Astrocyte (in vitro differentiated cells and primary cell): ENCODE measurements at regions not wholly inside any gene's neighbourhood (a gene's known extent, or its start where the extent isn't known, plus 50 kb on each side); places are given as distances from the start of the nearest gene placed in this dataset.

Experiments used
- DNase-seq: peaks from one replicate; pipeline ENCODE4 v3.0.0-alpha.2; 2010; ENCODE audit warnings: low read depth
- FAIRE-seq: peaks from 2 replicates; lab custom pipeline; 2011; peaks lifted over from hg19 to GRCh38; lab: Jason Lieb, UNC
- H2AFZ ChIP-seq: 2 replicates; pipeline ENCODE4 v1.6.0; 2012; ENCODE audit warnings: low read depth, low read length, inconsistent platforms
- H3K27ac ChIP-seq: 2 replicates; pipeline ENCODE4 v1.5.1; 2011; ENCODE audit warnings: low read depth, low read length, inconsistent platforms
- H3K27me3 ChIP-seq: 2 replicates; pipeline ENCODE4 v1.6.0; 2011; ENCODE audit warnings: low read length, inconsistent platforms; ENCODE audit not compliant: insufficient read depth
- H3K36me3 ChIP-seq: 2 replicates; pipeline ENCODE4 v1.5.1; 2011; ENCODE audit warnings: low read length, inconsistent platforms; ENCODE audit not compliant: insufficient read depth
- H3K4me1 ChIP-seq: 2 replicates; pipeline ENCODE4 v1.5.1; 2011; ENCODE audit warnings: low read length, inconsistent platforms; ENCODE audit not compliant: insufficient read depth
- H3K4me2 ChIP-seq: 2 replicates; pipeline ENCODE4 v1.6.0; 2012; ENCODE audit warnings: low read length, inconsistent platforms
- H3K4me3 ChIP-seq: 2 replicates; pipeline ENCODE4 v1.5.1; 2011; ENCODE audit warnings: low read depth, mild to moderate bottlenecking, low read length, inconsistent platforms; ENCODE audit not compliant: insufficient read depth
- H3K79me2 ChIP-seq: 2 replicates; pipeline ENCODE4 v1.6.0; 2012; ENCODE audit warnings: mild to moderate bottlenecking, low read length, inconsistent platforms; ENCODE audit not compliant: insufficient read depth
- H3K9ac ChIP-seq: 2 replicates; pipeline ENCODE4 v1.6.0; 2012; ENCODE audit warnings: mild to moderate bottlenecking, low read length, inconsistent platforms
- H3K9me3 ChIP-seq: 2 replicates; pipeline ENCODE4 v1.5.1; 2012; ENCODE audit warnings: low read depth, mild to moderate bottlenecking, low read length, inconsistent platforms; ENCODE audit not compliant: insufficient read depth
- H4K20me1 ChIP-seq: 2 replicates; pipeline ENCODE4 v1.6.0; 2012; ENCODE audit warnings: low read length, inconsistent platforms; ENCODE audit not compliant: insufficient read depth
- H3K27ac Mint-ChIP-seq: one replicate; pipeline ENCODE4 v1.8.0; 2021; ENCODE audit warnings: mild to moderate bottlenecking, mixed read lengths; ENCODE audit not compliant: unreplicated experiment
- H3K27me3 Mint-ChIP-seq: one replicate; pipeline ENCODE4 v1.8.0; 2021; ENCODE audit warnings: low read depth, mixed read lengths; ENCODE audit not compliant: unreplicated experiment
- H3K36me3 Mint-ChIP-seq: one replicate; pipeline ENCODE4 v1.8.0; 2021; ENCODE audit warnings: low read depth, mixed read lengths; ENCODE audit not compliant: unreplicated experiment
- H3K4me1 Mint-ChIP-seq: one replicate; pipeline ENCODE4 v1.8.0; 2021; ENCODE audit warnings: low read depth, mixed read lengths; ENCODE audit not compliant: unreplicated experiment
- H3K4me3 Mint-ChIP-seq: one replicate; pipeline ENCODE4 v1.8.0; 2021; ENCODE audit warnings: mild to moderate bottlenecking, moderate library complexity, mixed read lengths; ENCODE audit not compliant: unreplicated experiment
- H3K9me3 Mint-ChIP-seq: one replicate; pipeline ENCODE4 v1.8.0; 2021; ENCODE audit warnings: mild to moderate bottlenecking, mixed read lengths; ENCODE audit not compliant: unreplicated experiment
- CTCF ChIP-seq: IDR thresholded peaks from 2 replicates; pipeline ENCODE4 v1.5.1; 2011; ENCODE audit warnings: low read depth, mild to moderate bottlenecking, inconsistent platforms, low read length, moderate library complexity; ENCODE audit not compliant: insufficient read depth
- EZH2 ChIP-seq: IDR thresholded peaks from 2 replicates; pipeline ENCODE4 v1.6.1; 2012; ENCODE audit warnings: mild to moderate bottlenecking, low read length, inconsistent platforms; ENCODE audit not compliant: insufficient read depth

GRCh38 chr6:103114582-103114981 lies 1721.1 kb downstream of the GRIK2 start:
- Histone ChIP-seq H3K36me3 (no peaks in the 10 kb centered on the region), H3K4me2 (no peak overlapping the region), H3K27ac (no peak overlapping the region), H3K27me3 (no peaks in the 10 kb centered on the region), H3K4me1 (no peaks in the 10 kb centered on the region), H3K4me3 (no peak overlapping the region), H2AFZ (no peak overlapping the region), H3K9me3 (no peaks in the 10 kb centered on the region), H4K20me1 (no peaks in the 10 kb centered on the region), H3K79me2 (no peaks in the 10 kb centered on the region), H3K9ac (no peak overlapping the region)
- Mint-ChIP-seq H3K4me1 (no peaks in the 10 kb centered on the region), H3K36me3 (no peaks in the 10 kb centered on the region), H3K27ac (no peak overlapping the region), H3K4me3 (no peak overlapping the region), H3K9me3 (no peaks in the 10 kb centered on the region), H3K27me3 (no peaks in the 10 kb centered on the region)
- FAIRE-seq: no peak
- TF ChIP-seq EZH2: no peak
- TF ChIP-seq CTCF: no peak
- no peak for DNase-seq

GRCh38 chr6:103113416-103113815 lies 1719.9 kb downstream of the GRIK2 start:
- H3K4me1 ChIP-seq: no peaks in the 10 kb centered on the region
- no peaks in the 10 kb centered on the region for H3K9me3 Mint-ChIP-seq
- H3K4me3 ChIP-seq: no peak overlapping the region
- no peaks in the 10 kb centered on the region for H3K36me3 Mint-ChIP-seq
- H3K27ac Mint-ChIP-seq: no peak overlapping the region
- no peaks in the 10 kb centered on the region for H3K79me2 ChIP-seq
- no peaks in the 10 kb centered on the region for H3K27me3 Mint-ChIP-seq
- H3K9me3 ChIP-seq: no peaks in the 10 kb centered on the region
- H3K9ac ChIP-seq: no peak overlapping the region
- H3K4me1 Mint-ChIP-seq: no peaks in the 10 kb centered on the region
- no peak overlapping the region for H3K27ac ChIP-seq
- no peaks in the 10 kb centered on the region for H3K27me3 ChIP-seq
- DNase-seq (no peak), FAIRE-seq (no peak)
- H3K36me3 ChIP-seq: no peaks in the 10 kb centered on the region
- no peaks in the 10 kb centered on the region for H4K20me1 ChIP-seq
- TF ChIP-seq CTCF (no peak), EZH2 (no peak)
- H3K4me2 ChIP-seq: no peak overlapping the region
- no peak overlapping the region for H2AFZ ChIP-seq
- no peak overlapping the region for H3K4me3 Mint-ChIP-seq

GRCh38 chr6:103107985-103108384 lies 1714.5 kb downstream of the GRIK2 start:
- no peaks in the 10 kb centered on the region for H3K36me3 Mint-ChIP-seq
- FAIRE-seq: no peak

More at GRCh38 chr6:103107985-103108384, 1714.5 kb downstream of the GRIK2 start:
- no peaks in the 10 kb centered on the region for H3K4me1 ChIP-seq
- H3K36me3 ChIP-seq: no peaks in the 10 kb centered on the region
- no peak for DNase-seq
- no peaks in the 10 kb centered on the region for H3K27me3 Mint-ChIP-seq
- H3K4me2 ChIP-seq: no peak overlapping the region
- no peak overlapping the region for H3K27ac ChIP-seq
- H4K20me1 ChIP-seq: no peaks in the 10 kb centered on the region
- H3K9ac ChIP-seq: no peak overlapping the region
- no peak overlapping the region for H3K4me3 Mint-ChIP-seq
- no peak for TF ChIP-seq CTCF
- TF ChIP-seq EZH2: no peak
- H2AFZ ChIP-seq: no peak overlapping the region
- no peaks in the 10 kb centered on the region for H3K9me3 Mint-ChIP-seq
- no peaks in the 10 kb centered on the region for H3K79me2 ChIP-seq
- no peak overlapping the region for H3K27ac Mint-ChIP-seq
- no peak overlapping the region for H3K4me3 ChIP-seq
- no peaks in the 10 kb centered on the region for H3K27me3 ChIP-seq
- H3K9me3 ChIP-seq: no peaks in the 10 kb centered on the region
- H3K4me1 Mint-ChIP-seq: no peaks in the 10 kb centered on the region
